ENCODE measurements at regions not wholly inside any gene's neighbourhood (a gene's known extent, or its start where the extent isn't known, plus 50 kb on each side); places are given as distances from the start of the nearest gene placed in this dataset.

DNA sequence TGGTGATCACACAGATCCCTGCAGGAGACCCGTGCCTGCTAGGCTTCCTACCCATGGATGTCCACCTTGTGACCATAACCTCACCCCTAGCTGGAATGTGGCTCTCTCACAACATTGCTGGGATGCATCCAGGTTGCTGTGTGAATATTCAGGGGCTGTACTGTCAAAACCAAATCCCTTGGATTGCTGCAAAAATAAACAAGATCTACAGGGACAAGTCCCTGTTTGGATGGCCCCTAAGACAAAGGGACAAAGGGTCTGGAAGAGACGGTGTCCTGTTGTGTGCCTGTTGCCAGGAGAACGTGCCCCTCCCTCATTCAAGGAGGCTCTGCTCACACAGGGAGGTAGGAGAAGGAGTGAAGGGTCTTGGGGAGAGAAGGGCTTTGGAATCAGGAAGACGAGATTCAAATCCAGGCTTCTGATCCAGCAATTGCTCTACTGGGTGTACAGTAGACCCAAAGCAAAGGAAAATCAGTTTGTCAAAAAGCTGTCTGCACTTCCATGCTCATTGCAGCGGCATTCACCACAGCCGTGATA lies 89.2 kb upstream of the WASF3 start:
- TF ChIP-seq CTCF (IDR thresholded peaks at IDR 0.05 in 4 of 5, conservative IDR thresholded peaks at IDR 0.05 in 1 of 5) (no peak), POLR2A (IDR thresholded peaks at IDR 0.05) (no peak)

Measured in gastrocnemius medialis (tissue), 4 donors.